ENCODE measurements at regions not wholly inside any gene's neighbourhood (a gene's known extent, or its start where the extent isn't known, plus 50 kb on each side); places are given as distances from the start of the nearest gene placed in this dataset.

DNA sequence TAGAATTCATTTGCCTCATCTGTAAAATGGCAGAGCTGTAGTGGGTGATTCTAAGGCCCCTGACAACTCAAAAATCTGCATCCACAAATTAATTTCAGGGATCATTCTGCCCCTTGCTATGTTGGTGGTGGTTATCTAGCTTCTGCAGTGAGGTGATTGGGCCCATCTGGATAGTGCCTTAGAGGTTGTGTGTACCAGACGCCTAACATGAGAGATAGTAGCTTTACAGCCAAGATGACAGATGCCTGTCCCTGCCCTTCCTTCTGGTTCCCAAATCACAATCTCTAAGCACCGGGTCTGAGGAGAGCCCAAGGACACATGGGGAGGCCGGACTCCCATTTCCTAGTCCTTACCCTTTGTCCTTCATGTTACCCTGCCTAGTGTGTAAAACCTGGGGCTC lies 51.1 kb upstream of the TNP1 start:
- TF ChIP-seq CTCF (IDR thresholded peaks at IDR 0.05; ENCODE audit: insufficient read depth, low read depth, low read length) (no peak), EZH2 (IDR thresholded peaks at IDR 0.05; ENCODE audit: insufficient read depth, low read length) (no peak)
